Left hindlimb (tissue), 1 donor: ENCODE measurements at regions not wholly inside any gene's neighbourhood (a gene's known extent, or its start where the extent isn't known, plus 50 kb on each side); places are given as distances from the start of the nearest gene placed in this dataset.

ENCODE experiments used
- DNase-seq: peaks from one replicate; pipeline ENCODE4 v3.0.0-alpha.2; 2018

DNA sequence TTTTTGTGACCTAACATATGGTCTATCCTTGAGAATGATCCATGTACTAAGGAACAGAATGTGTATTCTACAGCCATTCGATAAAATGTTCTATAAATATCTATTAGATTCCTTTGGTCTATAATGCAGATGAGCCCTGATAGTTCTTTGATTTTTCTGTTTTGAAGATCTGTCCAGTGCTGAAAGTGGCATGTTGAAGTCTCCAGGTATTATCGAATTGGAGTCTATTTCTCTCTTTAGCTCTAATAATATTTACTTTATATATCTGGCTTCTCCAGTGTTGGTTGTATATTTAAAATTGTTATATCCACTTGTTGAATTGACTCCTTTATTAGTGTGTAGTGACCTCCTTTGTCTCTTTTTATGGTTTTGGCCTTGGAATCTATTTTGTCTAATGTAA lies 377.9 kb downstream of the ARL6IP6 start:
- no peak for DNase-seq

- DNase-seq: no peak
These were observed 372.9 kb downstream of the ARL6IP6 start for GRCh38 chr2:153091344-153091743.

DNA sequence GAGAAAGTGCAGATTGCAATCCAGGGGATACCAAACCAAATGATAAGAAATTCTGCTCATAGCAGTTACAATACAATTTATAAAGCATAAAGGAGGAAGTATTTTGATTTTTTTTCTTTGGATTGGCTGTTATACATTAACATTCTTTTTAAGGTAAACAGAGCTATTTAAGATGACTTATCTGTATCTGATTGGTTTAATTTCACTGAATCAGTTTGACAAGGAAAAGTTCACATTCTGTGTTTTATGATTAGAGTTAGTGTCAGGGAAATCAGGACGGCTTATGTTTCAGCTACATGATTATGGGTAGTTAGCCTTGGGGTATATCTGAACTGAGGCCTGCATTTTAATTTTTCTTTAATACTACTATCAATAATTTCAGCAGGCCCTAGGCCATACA lies 360.9 kb downstream of the ARL6IP6 start:
- DNase-seq: no peak

- DNase-seq: no peak
These were observed 358.9 kb downstream of the ARL6IP6 start for GRCh38 chr2:153077311-153077710.

- DNase-seq: no peak
These were observed 355.8 kb downstream of the ARL6IP6 start for GRCh38 chr2:153074207-153074606.

DNA sequence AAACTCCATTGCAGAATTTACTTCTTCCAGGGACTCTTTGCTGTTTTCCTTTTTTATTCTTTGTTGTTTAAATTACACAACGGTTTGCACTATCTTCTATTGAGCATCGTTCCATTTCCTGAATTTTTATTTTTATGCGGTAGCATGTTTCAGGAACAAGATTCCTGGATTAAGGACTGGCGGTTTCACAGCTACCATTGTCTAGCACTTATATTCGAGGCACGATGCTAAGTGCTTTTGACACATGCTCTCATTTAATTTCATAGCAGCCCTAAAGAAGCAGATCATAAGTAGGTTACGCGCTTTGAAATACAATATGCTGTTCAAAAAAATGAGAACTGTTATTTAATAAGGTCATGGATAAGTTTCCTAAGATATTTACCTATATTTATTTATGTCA lies 354.4 kb downstream of the ARL6IP6 start:
- no peak for DNase-seq

GRCh38 chr2:153072077-153072476 lies 353.7 kb downstream of the ARL6IP6 start:
- DNase-seq: no peak

DNA sequence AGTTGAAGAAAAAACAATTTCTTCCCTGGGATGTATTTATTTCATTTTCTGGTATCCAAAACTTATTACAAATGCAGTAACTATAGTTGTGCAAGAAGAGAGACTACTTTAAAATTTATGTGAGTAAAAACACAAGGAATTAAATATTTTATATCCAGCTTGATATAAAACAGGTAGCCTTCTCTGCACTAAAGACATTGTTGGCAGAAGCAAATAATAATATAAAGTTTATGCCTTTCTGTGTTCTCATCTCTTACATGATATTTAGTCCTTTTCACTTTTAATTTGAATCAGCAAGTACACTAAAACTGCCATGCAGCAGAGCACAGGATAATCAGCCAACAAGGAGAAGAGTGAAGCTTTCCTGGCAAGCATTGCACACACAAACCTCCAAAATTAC lies 352.7 kb downstream of the ARL6IP6 start:
- no peak for DNase-seq

- DNase-seq: no peak
These were observed 350.5 kb downstream of the ARL6IP6 start for GRCh38 chr2:153068915-153069314.

DNA sequence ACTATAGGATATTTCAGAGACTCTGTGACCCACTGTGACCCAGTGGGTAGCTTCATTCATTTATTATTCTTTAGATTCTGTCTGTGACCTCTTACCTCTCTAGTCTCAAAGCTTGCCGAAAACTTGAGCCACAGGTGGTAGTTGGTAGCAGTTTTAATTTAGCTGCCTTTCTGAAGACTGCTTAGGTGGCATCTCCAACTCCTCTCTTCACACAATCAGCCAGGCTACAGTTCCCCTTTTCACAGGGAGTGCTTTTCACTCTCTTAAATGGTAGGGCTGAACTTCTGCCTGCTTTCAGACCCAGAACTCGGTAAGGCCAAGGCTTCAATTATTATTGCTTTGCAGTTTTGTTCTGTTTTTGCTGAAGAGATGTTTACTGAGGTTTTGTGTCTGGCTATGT lies 349.6 kb downstream of the ARL6IP6 start:
- no peak for DNase-seq

- DNase-seq: no peak
These were observed 341.1 kb downstream of the ARL6IP6 start for GRCh38 chr2:153059338-153060052.

DNA sequence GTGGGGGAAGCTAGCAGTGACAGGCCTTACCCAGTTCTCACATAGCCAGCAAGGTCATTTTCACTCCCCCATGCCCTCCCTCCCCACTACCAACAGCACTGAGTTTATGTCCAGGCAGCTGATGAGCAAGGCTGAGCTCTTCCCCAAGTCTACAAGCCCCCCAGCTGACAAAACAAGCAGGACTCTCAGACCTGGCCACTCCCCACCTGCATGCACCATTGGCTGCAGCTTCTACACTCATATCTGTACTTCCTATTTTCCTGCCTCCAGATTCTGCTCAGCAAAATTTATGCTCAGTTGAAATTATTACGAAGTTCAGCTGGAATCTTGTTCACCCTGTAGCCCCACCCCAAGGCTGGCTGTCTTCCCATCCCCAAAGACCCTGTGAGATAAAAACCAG lies 339.3 kb downstream of the ARL6IP6 start:
- DNase-seq: no peak

DNA sequence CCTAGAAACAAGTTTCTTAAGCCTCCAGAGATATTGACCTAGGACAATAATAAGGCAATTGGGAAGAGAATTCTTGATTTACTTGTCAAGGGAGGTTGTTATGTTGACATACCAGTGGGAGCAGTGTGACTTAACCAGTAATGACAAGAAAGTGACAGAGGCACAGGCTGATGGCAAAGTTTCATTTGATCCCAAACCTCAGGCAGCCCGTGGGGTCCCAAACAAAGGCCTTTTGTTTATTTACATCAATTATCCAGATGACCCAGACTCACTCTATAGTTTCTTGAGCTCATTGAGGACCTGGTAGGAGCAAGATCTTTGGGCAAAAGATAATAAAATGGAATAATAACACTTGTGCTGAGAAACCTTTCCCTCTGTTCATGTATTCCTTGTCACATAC lies 336.8 kb downstream of the ARL6IP6 start:
- no peak for DNase-seq

GRCh38 chr2:153052807-153053559 lies 334.6 kb downstream of the ARL6IP6 start:
- DNase-seq: no peak

- DNase-seq: no peak
These were observed 328.8 kb downstream of the ARL6IP6 start for GRCh38 chr2:153047220-153047619.

GRCh38 chr2:153043385-153043784 lies 325.0 kb downstream of the ARL6IP6 start:
- no peak for DNase-seq

GRCh38 chr2:153028626-153029025 lies 310.2 kb downstream of the ARL6IP6 start:
- DNase-seq: no peak

DNA sequence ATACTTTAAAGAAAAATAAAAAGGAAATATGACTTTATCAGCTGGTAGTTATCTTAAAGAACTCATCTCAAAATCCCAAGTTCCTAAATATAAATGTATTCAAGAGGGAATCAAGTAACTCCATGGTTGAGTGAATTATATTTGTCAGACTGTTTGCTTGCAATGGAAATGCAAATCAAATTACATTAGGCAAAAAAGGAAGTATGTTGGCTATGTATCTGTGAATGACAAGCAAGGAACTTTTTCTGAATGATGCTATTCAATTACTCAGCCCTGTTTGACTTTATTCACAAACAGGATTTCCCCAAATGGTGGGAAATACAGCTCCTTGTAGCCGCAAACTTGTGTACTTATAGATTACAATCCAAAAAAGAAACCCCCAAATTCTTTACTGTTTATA lies 309.1 kb downstream of the ARL6IP6 start:
- DNase-seq: no peak

DNA sequence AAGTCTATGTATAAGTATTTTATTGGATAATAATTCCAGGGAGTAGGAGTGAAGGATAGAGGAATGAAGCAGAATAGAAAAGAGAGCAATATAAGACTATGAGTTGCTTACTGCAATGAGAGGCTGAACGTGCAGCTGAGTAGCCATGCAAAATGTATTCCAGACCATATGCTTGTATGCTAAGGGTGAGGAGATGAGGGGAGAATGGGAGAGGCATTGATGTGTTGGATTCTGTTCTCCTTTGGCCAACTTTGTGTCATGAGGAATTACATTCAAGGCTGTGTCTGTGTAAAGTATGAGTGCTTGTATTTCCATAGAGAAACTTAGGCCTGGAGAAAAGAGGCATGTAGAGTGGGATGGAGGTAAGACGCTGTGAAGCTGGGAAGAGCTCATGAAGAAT lies 301.8 kb downstream of the ARL6IP6 start:
- DNase-seq: no peak

- no peak for DNase-seq
These were observed 286.8 kb downstream of the ARL6IP6 start for GRCh38 chr2:153005071-153005730.

- no peak for DNase-seq
These were observed 286.2 kb downstream of the ARL6IP6 start for GRCh38 chr2:153004627-153005026.

DNA sequence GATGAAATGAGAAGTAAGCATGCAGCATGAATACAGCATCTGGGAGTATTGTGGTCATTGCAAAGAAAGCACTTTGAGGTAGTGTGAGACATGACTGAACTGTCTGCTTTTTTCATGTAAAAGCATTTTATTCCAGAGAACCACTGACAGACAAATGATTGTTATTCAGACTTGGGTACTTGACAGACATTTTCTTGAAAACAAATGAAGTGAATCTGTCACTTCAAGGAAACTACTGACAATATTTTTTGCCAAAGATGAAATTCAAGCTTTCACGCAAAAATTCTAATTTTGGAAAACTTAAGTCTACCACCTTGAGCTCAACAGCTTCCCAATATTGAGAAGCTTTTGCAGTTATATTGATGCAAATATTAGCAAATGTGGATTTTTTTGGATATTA lies 255.7 kb downstream of the ARL6IP6 start:
- DNase-seq: no peak

- no peak for DNase-seq
These were observed 253.3 kb downstream of the ARL6IP6 start for GRCh38 chr2:152971685-152972084.

GRCh38 chr2:152962446-152962845 lies 244.0 kb downstream of the ARL6IP6 start:
- no peak for DNase-seq
